ENCODE measurements at regions not wholly inside any gene's neighbourhood (a gene's known extent, or its start where the extent isn't known, plus 50 kb on each side); places are given as distances from the start of the nearest gene placed in this dataset.

DNA sequence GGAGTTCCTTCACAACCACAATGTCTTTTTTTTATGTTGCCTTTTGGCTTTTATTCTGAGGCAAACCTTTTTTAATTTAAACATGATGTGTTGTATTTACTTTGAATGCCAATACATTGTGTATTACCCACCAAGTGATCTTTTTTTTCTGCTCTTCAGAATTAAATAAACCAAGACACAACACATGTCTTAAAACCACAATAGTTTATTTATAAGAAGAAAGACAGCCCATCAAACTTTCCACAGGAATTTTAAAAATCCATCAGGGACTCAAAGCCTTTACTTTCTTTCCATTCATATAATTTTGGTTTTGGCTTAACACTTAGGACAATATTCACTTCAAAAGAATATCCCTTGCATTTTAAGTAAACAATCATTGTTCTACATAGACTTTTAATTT is 321.8 kb upstream of the MEF2C start:
- no peak for TF ChIP-seq CTCF (IDR thresholded peaks at IDR 0.05; ENCODE audit: poor library complexity, severe bottlenecking)
- no peak for TF ChIP-seq EP300 (conservative IDR thresholded peaks at IDR 0.05; ENCODE audit: poor library complexity, severe bottlenecking)
- no peak for TF ChIP-seq RAD21 (conservative IDR thresholded peaks at IDR 0.05)
- TF ChIP-seq EZH2 (IDR thresholded peaks at IDR 0.05; ENCODE audit: borderline replicate concordance, insufficient read depth, low read length, poor library complexity, severe bottlenecking): no peak
- TF ChIP-seq, protein P1, sequence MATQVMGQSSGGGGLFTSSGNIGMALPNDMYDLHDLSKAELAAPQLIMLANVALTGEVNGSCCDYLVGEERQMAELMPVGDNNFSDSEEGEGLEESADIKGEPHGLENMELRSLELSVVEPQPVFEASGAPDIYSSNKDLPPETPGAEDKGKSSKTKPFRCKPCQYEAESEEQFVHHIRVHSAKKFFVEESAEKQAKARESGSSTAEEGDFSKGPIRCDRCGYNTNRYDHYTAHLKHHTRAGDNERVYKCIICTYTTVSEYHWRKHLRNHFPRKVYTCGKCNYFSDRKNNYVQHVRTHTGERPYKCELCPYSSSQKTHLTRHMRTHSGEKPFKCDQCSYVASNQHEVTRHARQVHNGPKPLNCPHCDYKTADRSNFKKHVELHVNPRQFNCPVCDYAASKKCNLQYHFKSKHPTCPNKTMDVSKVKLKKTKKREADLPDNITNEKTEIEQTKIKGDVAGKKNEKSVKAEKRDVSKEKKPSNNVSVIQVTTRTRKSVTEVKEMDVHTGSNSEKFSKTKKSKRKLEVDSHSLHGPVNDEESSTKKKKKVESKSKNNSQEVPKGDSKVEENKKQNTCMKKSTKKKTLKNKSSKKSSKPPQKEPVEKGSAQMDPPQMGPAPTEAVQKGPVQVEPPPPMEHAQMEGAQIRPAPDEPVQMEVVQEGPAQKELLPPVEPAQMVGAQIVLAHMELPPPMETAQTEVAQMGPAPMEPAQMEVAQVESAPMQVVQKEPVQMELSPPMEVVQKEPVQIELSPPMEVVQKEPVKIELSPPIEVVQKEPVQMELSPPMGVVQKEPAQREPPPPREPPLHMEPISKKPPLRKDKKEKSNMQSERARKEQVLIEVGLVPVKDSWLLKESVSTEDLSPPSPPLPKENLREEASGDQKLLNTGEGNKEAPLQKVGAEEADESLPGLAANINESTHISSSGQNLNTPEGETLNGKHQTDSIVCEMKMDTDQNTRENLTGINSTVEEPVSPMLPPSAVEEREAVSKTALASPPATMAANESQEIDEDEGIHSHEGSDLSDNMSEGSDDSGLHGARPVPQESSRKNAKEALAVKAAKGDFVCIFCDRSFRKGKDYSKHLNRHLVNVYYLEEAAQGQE (IDR thresholded peaks at IDR 0.05; ENCODE audit: borderline replicate concordance): no peak
- no peak for TF ChIP-seq MXI1 (conservative IDR thresholded peaks at IDR 0.05; ENCODE audit: poor library complexity, severe bottlenecking)
- TF ChIP-seq SMC3 (conservative IDR thresholded peaks at IDR 0.05; ENCODE audit: poor library complexity): no peak
- TF ChIP-seq POLR2AphosphoS5 (IDR thresholded peaks at IDR 0.05): no peak
- TF ChIP-seq TAF1 (IDR thresholded peaks at IDR 0.05; ENCODE audit: low read depth): no peak

Measured in neural cell (in vitro differentiated cells).